Cerebellar nuclear complex (tissue), 1 donor: ENCODE measurements at regions not wholly inside any gene's neighbourhood (a gene's known extent, or its start where the extent isn't known, plus 50 kb on each side); places are given as distances from the start of the nearest gene placed in this dataset.
"Not testable (repeated sequence)": the region's sequence is repeated elsewhere in the genome, so short reads cannot be mapped to it uniquely, and the experiment has no call there.

Source experiments
- DNase-seq, 2 experiments: peaks; one replicate each; lab custom pipeline; 2025; lab: John Stamatoyannopoulos, UW

GRCh38 chr3:125916376-125916978 is 52.5 kb upstream of the ROPN1B start:
- DNase-seq: peak in 1 of 2 experiments; percentile 87

GRCh38 chr3:125917020-125917549 is 51.9 kb upstream of the ROPN1B start:
- not testable (repeated sequence) for DNase-seq

- DNase-seq: not testable (repeated sequence)
Observed at GRCh38 chr3:125918024-125918423, 51.0 kb upstream of the ROPN1B start.

- not testable (repeated sequence) for DNase-seq
Observed at GRCh38 chr3:125918451-125918850, 50.5 kb upstream of the ROPN1B start.

GRCh38 chr3:125918866-125919265 is 50.1 kb upstream of the ROPN1B start:
- not testable (repeated sequence) for DNase-seq
